ENCODE measurements at regions not wholly inside any gene's neighbourhood (a gene's known extent, or its start where the extent isn't known, plus 50 kb on each side); places are given as distances from the start of the nearest gene placed in this dataset.

DNA sequence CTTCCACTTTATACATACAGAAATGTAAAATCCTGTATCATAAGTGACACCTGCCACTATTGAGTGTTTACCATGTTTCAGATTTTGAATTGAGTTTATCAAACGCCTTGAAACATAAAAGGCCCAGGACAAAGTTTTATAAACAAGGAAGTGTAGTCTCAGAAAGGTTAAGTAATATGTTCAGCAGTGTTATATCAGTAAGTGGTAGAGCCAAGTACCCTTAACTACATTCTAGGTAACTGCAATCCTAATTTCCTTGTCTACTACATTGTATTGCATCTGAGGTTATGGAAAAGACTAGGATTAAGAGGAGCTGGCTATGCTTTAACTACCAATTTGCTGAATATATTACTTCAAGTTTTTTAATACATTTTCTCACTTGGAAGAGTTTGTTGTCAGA lies 641.6 kb downstream of the LRRC70 start:
- no peak overlapping the region for H3K4me3 ChIP-seq (ENCODE audit: low read length)
- Mint-ChIP-seq H3K4me1 (no peaks in the 10 kb centered on the region), H3K27ac (no peak overlapping the region), H3K9me3 (peaks cover 5 to 6% of the 10 kb centered on the region in 2 donors), H3K4me3 (no peak overlapping the region), H3K36me3 (no peaks in the 10 kb centered on the region), H3K27me3 (ENCODE audit: low read depth in 2 of 2) (no peaks in the 10 kb centered on the region)
- H3K4me1 ChIP-seq (ENCODE audit: control insufficient read depth, insufficient read depth, low read length) = no peaks in the 10 kb centered on the region
- 67% methylated on average over 1 of the region's 1 CpG for WGBS (ENCODE audit: insufficient coverage)
- TF ChIP-seq, protein P1, sequence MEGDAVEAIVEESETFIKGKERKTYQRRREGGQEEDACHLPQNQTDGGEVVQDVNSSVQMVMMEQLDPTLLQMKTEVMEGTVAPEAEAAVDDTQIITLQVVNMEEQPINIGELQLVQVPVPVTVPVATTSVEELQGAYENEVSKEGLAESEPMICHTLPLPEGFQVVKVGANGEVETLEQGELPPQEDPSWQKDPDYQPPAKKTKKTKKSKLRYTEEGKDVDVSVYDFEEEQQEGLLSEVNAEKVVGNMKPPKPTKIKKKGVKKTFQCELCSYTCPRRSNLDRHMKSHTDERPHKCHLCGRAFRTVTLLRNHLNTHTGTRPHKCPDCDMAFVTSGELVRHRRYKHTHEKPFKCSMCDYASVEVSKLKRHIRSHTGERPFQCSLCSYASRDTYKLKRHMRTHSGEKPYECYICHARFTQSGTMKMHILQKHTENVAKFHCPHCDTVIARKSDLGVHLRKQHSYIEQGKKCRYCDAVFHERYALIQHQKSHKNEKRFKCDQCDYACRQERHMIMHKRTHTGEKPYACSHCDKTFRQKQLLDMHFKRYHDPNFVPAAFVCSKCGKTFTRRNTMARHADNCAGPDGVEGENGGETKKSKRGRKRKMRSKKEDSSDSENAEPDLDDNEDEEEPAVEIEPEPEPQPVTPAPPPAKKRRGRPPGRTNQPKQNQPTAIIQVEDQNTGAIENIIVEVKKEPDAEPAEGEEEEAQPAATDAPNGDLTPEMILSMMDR (IDR thresholded peaks at IDR 0.05) = no peak
- intact Hi-C loops (cut with micrococcal nuclease) = no loop called here
- no peaks in the 10 kb centered on the region for H3K27me3 ChIP-seq (ENCODE audit: control insufficient read depth, insufficient read depth, low read length)
- no peak for ATAC-seq
- no peaks in the 10 kb centered on the region for H3K36me3 ChIP-seq (ENCODE audit: control insufficient read depth, insufficient read depth, low read length)
- H3K9me3 ChIP-seq (ENCODE audit: control insufficient read depth, insufficient read depth, low read length) = no peaks in the 10 kb centered on the region
- H3K27ac ChIP-seq (ENCODE audit: low read length) = no peak overlapping the region
- no peak for DNase-seq

DNA sequence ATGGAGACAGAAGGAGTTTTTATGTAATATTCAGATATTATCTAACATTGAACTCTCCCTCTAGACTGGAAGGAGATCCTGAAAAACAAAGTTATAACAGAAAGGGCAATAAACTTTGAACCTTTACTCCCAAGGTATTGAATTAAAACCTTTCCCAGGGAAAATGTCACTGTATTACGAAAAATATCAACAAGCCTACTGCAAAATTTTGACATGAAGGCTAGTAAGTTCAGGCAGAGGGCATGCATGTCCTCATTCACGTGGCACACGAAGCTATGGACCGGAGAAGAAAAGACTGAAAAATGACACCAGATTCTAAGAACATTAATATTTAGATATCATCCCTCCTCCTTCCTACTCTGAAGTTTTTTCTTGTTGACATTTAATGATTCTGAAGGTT lies 638.8 kb downstream of the LRRC70 start:
- H3K4me1 Mint-ChIP-seq = no peaks in the 10 kb centered on the region
- TF ChIP-seq, protein P1 (IDR thresholded peaks at IDR 0.05) = no peak
- WGBS (ENCODE audit: insufficient coverage) = 86% methylated on average over 4 of the region's 4 CpGs

GRCh38 chr5:63213256-63213655 lies 634.6 kb downstream of the LRRC70 start:
- Mint-ChIP-seq H3K27me3 (ENCODE audit: low read depth in 2 of 2) (no peaks in the 10 kb centered on the region), H3K9me3 (peaks cover 7 to 8% of the 10 kb centered on the region in 2 donors), H3K36me3 (no peaks in the 10 kb centered on the region), H3K27ac (no peak overlapping the region), H3K4me1 (no peaks in the 10 kb centered on the region), H3K4me3 (no peak overlapping the region)
- no peaks in the 10 kb centered on the region for H3K4me1 ChIP-seq (ENCODE audit: control insufficient read depth, insufficient read depth, low read length)
- TF ChIP-seq, protein P1 (IDR thresholded peaks at IDR 0.05) = no peak
- H3K9me3 ChIP-seq (ENCODE audit: control insufficient read depth, insufficient read depth, low read length) = no peaks in the 10 kb centered on the region
- H3K4me3 ChIP-seq (ENCODE audit: low read length) = no peak overlapping the region
- no peaks in the 10 kb centered on the region for H3K27me3 ChIP-seq (ENCODE audit: control insufficient read depth, insufficient read depth, low read length)
- no peak for ATAC-seq
- intact Hi-C loops (cut with micrococcal nuclease) = no loop called here
- 96% methylated on average over 1 of the region's 2 CpGs for WGBS (ENCODE audit: insufficient coverage)
- DNase-seq = no peak
- no peaks in the 10 kb centered on the region for H3K36me3 ChIP-seq (ENCODE audit: control insufficient read depth, insufficient read depth, low read length)
- no peak overlapping the region for H3K27ac ChIP-seq (ENCODE audit: low read length)

More for the DNA sequence above, 638.8 kb downstream of the LRRC70 start:
- Mint-ChIP-seq H3K36me3 (no peaks in the 10 kb centered on the region), H3K4me3 (no peak overlapping the region), H3K27ac (no peak overlapping the region), H3K27me3 (ENCODE audit: low read depth in 2 of 2) (no peaks in the 10 kb centered on the region), H3K9me3 (peaks cover 6 to 8% of the 10 kb centered on the region in 2 donors)
- no peak for ATAC-seq
- DNase-seq = no peak
- intact Hi-C loops (cut with micrococcal nuclease) = no loop called here
- no peak overlapping the region for H3K4me3 ChIP-seq (ENCODE audit: low read length)
- H3K36me3 ChIP-seq (ENCODE audit: control insufficient read depth, insufficient read depth, low read length) = no peaks in the 10 kb centered on the region
- H3K27me3 ChIP-seq (ENCODE audit: control insufficient read depth, insufficient read depth, low read length) = no peaks in the 10 kb centered on the region
- H3K27ac ChIP-seq (ENCODE audit: low read length) = no peak overlapping the region
- no peaks in the 10 kb centered on the region for H3K9me3 ChIP-seq (ENCODE audit: control insufficient read depth, insufficient read depth, low read length)
- no peaks in the 10 kb centered on the region for H3K4me1 ChIP-seq (ENCODE audit: control insufficient read depth, insufficient read depth, low read length)

DNA sequence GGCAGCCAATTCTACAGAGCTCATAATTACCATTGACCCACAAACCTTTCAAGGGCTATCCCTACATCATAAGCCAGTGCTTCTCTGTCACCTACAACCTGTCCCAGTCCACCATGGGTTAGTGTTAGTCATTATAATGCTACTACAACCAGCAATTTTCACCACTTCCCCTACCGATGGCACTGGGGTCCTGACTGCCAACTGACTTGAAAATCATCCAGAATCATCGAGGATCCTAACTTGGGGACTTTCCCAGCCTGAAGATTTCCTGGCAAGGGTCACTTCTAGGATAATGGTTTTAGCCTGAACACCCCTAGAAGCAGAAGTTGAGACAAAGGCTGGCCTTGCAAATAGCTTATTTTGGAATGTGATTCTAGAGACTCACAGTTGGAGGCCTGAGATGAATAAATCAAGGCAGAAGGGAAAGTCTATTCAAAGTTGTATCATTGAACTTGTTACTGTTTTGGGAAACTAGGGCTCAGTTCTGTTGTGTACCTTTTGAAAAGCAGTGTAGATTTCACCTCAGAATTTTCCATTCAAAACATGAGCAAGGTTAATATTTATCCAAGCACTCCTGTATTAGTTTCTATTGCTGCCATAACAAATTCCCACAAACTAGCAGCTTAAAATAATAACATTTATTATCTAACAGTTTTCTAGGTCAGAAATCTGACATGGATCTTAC lies 633.0 kb downstream of the LRRC70 start:
- ATAC-seq (no peak), DNase-seq (no peak)
- no peaks in the 10 kb centered on the region for H3K4me1 Mint-ChIP-seq
- no peak overlapping the region for H3K27ac Mint-ChIP-seq
- H3K4me1 ChIP-seq (ENCODE audit: control insufficient read depth, insufficient read depth, low read length) = no peaks in the 10 kb centered on the region
- H3K36me3 Mint-ChIP-seq = no peaks in the 10 kb centered on the region
- intact Hi-C loops (cut with micrococcal nuclease) = no loop called here
- no peak overlapping the region for H3K27ac ChIP-seq (ENCODE audit: low read length)
- H3K9me3 ChIP-seq (ENCODE audit: control insufficient read depth, insufficient read depth, low read length) = no peaks in the 10 kb centered on the region
- no peak overlapping the region for H3K4me3 Mint-ChIP-seq
- H3K27me3 ChIP-seq (ENCODE audit: control insufficient read depth, insufficient read depth, low read length) = no peaks in the 10 kb centered on the region
- no peak overlapping the region for H3K4me3 ChIP-seq (ENCODE audit: low read length)
- H3K27me3 Mint-ChIP-seq (ENCODE audit: low read depth in 2 of 2) = no peaks in the 10 kb centered on the region
- no peaks in the 10 kb centered on the region for H3K36me3 ChIP-seq (ENCODE audit: control insufficient read depth, insufficient read depth, low read length)
- WGBS (ENCODE audit: insufficient coverage) = 57% methylated on average over 2 of the region's 2 CpGs
- peaks cover 7 to 8% of the 10 kb centered on the region in 2 donors for H3K9me3 Mint-ChIP-seq
- TF ChIP-seq, protein P1 (IDR thresholded peaks at IDR 0.05) = no peak
